Loucy (cell line): ENCODE measurements at regions not wholly inside any gene's neighbourhood (a gene's known extent, or its start where the extent isn't known, plus 50 kb on each side); places are given as distances from the start of the nearest gene placed in this dataset.
A peak's percentile ranks its signal among the peaks of the same experiment; 100 is the strongest.

ENCODE experiments used
- H2AFZ ChIP-seq: fragments of 200-600 bp; sonication (generic); 2 replicates; pipeline ENCODE4 v1.6.0; 2016; ENCODE audit warnings: antibody characterized with exemption, mild to moderate bottlenecking, low read length, moderate library complexity
- H3F3A ChIP-seq: fragments of 200-600 bp; 2 replicates; pipeline ENCODE4 v1.6.0; 2016; ENCODE audit warnings: antibody characterized with exemption, low read depth, mild to moderate bottlenecking
- H3K27me3 ChIP-seq: fragments of 200-600 bp; sonication (generic); 2 replicates; pipeline ENCODE4 v1.6.1; 2014; ENCODE audit warnings: low read length, mild to moderate bottlenecking; ENCODE audit not compliant: insufficient read depth, poor library complexity, severe bottlenecking
- H3K36me3 ChIP-seq: fragments of 200-600 bp; sonication (generic); 2 replicates; pipeline ENCODE4 v1.6.1; 2016; ENCODE audit warnings: low read length; ENCODE audit not compliant: insufficient read depth
- H3K4me1 ChIP-seq: fragments of 200-600 bp; sonication (generic); 2 replicates; pipeline ENCODE4 v1.5.1; 2014; ENCODE audit warnings: low read length, mild to moderate bottlenecking; ENCODE audit not compliant: insufficient read depth, poor library complexity, severe bottlenecking
- H3K4me2 ChIP-seq: fragments of 200-600 bp; sonication (generic); 2 replicates; pipeline ENCODE4 v1.6.0; 2014; ENCODE audit warnings: antibody characterized with exemption, low read length, low read depth, mild to moderate bottlenecking; ENCODE audit not compliant: poor library complexity, severe bottlenecking
- H3K4me3 ChIP-seq: fragments of 200-600 bp; sonication (generic); 2 replicates; pipeline ENCODE4 v1.5.1; 2014; ENCODE audit warnings: low read length, mild to moderate bottlenecking, mixed read lengths; ENCODE audit not compliant: poor library complexity, severe bottlenecking
- H3K79me2 ChIP-seq: fragments of 200-600 bp; sonication (generic); 2 replicates; pipeline ENCODE4 v1.6.1; 2014; ENCODE audit warnings: low read length; ENCODE audit not compliant: insufficient read depth
- H3K9ac ChIP-seq: fragments of 200-600 bp; sonication (generic); 2 replicates; pipeline ENCODE4 v1.6.0; 2014; ENCODE audit warnings: mild to moderate bottlenecking, low read depth, low read length, moderate library complexity; ENCODE audit not compliant: poor library complexity, severe bottlenecking
- H3K9me2 ChIP-seq: fragments of 200-600 bp; sonication (generic); replicated peaks from 2 replicates; pipeline ENCODE4 v1.6.1; 2016; ENCODE audit warnings: low read depth, low read length, mixed read lengths
- H3K9me3 ChIP-seq: fragments of 200-600 bp; sonication (generic); 2 replicates; pipeline ENCODE4 v1.6.1; 2014; ENCODE audit warnings: mild to moderate bottlenecking, antibody characterized with exemption, low read length, low read depth; ENCODE audit not compliant: insufficient read depth
- H4K20me1 ChIP-seq: fragments of 200-600 bp; sonication (generic); 2 replicates; pipeline ENCODE4 v1.6.0; 2014; ENCODE audit warnings: antibody characterized with exemption, low read length, mild to moderate bottlenecking; ENCODE audit not compliant: insufficient read depth, poor library complexity, severe bottlenecking
- EZH2phosphoT487 ChIP-seq: fragments of 200-600 bp; IDR thresholded peaks from 2 replicates; pipeline ENCODE4 v1.6.1; 2018; ENCODE audit warnings: antibody characterized with exemption, mild to moderate bottlenecking, moderate library complexity, borderline replicate concordance
- TF ChIP-seq, protein P1 (sequence below): fragments of 200-600 bp; sonication (generic); conservative IDR thresholded peaks from 2 replicates; pipeline ENCODE4 v1.5.1; 2014; ENCODE audit warnings: mild to moderate bottlenecking, antibody characterized with exemption, low read length

DNA sequence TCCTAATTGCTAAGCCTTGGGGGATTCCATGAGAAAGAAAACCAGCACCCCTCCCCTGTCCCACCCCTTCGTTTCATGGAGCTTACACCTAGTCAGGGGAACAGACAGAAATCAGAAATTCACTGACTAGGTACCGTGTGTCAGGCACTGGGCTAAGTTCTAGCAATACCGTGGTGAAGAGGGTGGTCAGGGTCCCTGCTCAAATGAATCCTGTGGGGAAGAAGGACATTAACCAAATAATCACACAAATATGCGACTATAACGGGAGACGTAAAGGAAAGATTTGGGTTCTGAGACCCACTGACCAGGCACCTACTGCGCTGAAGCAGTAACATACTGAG is 65.1 kb upstream of the TOP1 start:
- H4K20me1 ChIP-seq = no peaks in the 10 kb centered on the region
- no peak overlapping the region for H3K9ac ChIP-seq
- TF ChIP-seq EZH2phosphoT487 = no peak
- TF ChIP-seq, protein P1, sequence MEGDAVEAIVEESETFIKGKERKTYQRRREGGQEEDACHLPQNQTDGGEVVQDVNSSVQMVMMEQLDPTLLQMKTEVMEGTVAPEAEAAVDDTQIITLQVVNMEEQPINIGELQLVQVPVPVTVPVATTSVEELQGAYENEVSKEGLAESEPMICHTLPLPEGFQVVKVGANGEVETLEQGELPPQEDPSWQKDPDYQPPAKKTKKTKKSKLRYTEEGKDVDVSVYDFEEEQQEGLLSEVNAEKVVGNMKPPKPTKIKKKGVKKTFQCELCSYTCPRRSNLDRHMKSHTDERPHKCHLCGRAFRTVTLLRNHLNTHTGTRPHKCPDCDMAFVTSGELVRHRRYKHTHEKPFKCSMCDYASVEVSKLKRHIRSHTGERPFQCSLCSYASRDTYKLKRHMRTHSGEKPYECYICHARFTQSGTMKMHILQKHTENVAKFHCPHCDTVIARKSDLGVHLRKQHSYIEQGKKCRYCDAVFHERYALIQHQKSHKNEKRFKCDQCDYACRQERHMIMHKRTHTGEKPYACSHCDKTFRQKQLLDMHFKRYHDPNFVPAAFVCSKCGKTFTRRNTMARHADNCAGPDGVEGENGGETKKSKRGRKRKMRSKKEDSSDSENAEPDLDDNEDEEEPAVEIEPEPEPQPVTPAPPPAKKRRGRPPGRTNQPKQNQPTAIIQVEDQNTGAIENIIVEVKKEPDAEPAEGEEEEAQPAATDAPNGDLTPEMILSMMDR = no peak
- H3F3A ChIP-seq = no peaks in the 10 kb centered on the region
- no peaks in the 10 kb centered on the region for H3K9me3 ChIP-seq
- no peaks in the 10 kb centered on the region for H3K27me3 ChIP-seq
- no peak overlapping the region for H2AFZ ChIP-seq
- no peaks in the 10 kb centered on the region for H3K36me3 ChIP-seq
- peaks cover 17% of the 10 kb centered on the region for H3K4me1 ChIP-seq
- no peaks in the 10 kb centered on the region for H3K9me2 ChIP-seq
- H3K79me2 ChIP-seq = no peaks in the 10 kb centered on the region
- no peak overlapping the region for H3K4me3 ChIP-seq
- no peak overlapping the region for H3K4me2 ChIP-seq

DNA sequence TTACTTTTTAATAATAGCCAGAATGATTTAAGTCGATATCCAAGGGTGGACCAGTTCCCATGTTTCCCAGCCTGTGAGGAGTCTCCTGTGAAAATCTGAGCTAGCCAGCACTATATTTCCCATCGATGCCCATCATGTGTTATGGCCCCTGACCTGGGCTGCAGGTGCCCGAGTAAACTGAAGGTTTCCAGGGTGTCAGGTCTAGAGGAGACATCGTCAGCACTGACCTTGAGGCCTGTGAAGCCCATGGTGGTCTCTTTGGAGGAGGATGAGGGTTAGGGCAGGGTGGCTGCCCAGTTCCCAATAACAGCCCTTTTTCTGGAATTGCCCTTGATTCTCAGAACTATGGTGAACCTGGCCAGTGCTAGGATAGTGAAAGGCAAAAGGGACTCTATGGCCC is 63.0 kb upstream of the TOP1 start:
- H3K4me1 ChIP-seq = peaks cover 17% of the 10 kb centered on the region
- H3K27me3 ChIP-seq = no peaks in the 10 kb centered on the region
- no peaks in the 10 kb centered on the region for H3K9me3 ChIP-seq
- no peaks in the 10 kb centered on the region for H3K79me2 ChIP-seq
- no peaks in the 10 kb centered on the region for H3F3A ChIP-seq
- no peak for TF ChIP-seq EZH2phosphoT487
- TF ChIP-seq, protein P1 = no peak
- no peaks in the 10 kb centered on the region for H4K20me1 ChIP-seq
- H3K9ac ChIP-seq = no peak overlapping the region
- no peak overlapping the region for H2AFZ ChIP-seq
- no peak overlapping the region for H3K4me2 ChIP-seq
- H3K9me2 ChIP-seq = no peaks in the 10 kb centered on the region
- no peak overlapping the region for H3K4me3 ChIP-seq
- no peaks in the 10 kb centered on the region for H3K36me3 ChIP-seq

GRCh38 chr20:40966103-40966502 is 62.5 kb upstream of the TOP1 start:
- H3K79me2 ChIP-seq = no peaks in the 10 kb centered on the region
- H3K9ac ChIP-seq = no peak overlapping the region
- no peaks in the 10 kb centered on the region for H3F3A ChIP-seq
- no peaks in the 10 kb centered on the region for H3K9me3 ChIP-seq
- no peak overlapping the region for H3K4me2 ChIP-seq
- no peak overlapping the region for H2AFZ ChIP-seq
- H4K20me1 ChIP-seq = no peaks in the 10 kb centered on the region
- no peak for TF ChIP-seq EZH2phosphoT487
- TF ChIP-seq, protein P1 = peak; percentile 60
- peaks cover 16% of the 10 kb centered on the region for H3K4me1 ChIP-seq
- H3K4me3 ChIP-seq = no peak overlapping the region
- H3K9me2 ChIP-seq = no peaks in the 10 kb centered on the region
- no peaks in the 10 kb centered on the region for H3K27me3 ChIP-seq
- H3K36me3 ChIP-seq = no peaks in the 10 kb centered on the region
